SK-N-SH treated with all-trans-retinoic acid at 6 μM for 48 hours (cell line): ENCODE measurements at regions not wholly inside any gene's neighbourhood (a gene's known extent, or its start where the extent isn't known, plus 50 kb on each side); places are given as distances from the start of the nearest gene placed in this dataset.

Source experiments
- ATAC-seq: fragments of 200-7000 bp; cut with Tn5 transposase; 3 replicates; pipeline ENCODE4 v1.9.1; 2020; ENCODE audit warnings: mild to moderate bottlenecking, moderate library complexity
- ARNTL ChIP-seq: fragments of 450-650 bp; formaldehyde crosslinking; IDR thresholded peaks from 2 replicates; pipeline ENCODE4 v1.5.0; 2020; ENCODE audit warnings: low read depth, mild to moderate bottlenecking, moderate library complexity, borderline replicate concordance
- BACH2 ChIP-seq: fragments of 250-450 bp; sonication (Bioruptor Pico); IDR thresholded peaks from 2 replicates; pipeline ENCODE4 v1.9.0; 2021; ENCODE audit warnings: mild to moderate bottlenecking, borderline replicate concordance
- CREB5 ChIP-seq: fragments of 250-450 bp; sonication (Bioruptor Pico); IDR thresholded peaks from 2 replicates; pipeline ENCODE4 v1.5.1; 2020; ENCODE audit warnings: low read depth, mild to moderate bottlenecking, moderate library complexity
- CSDC2 ChIP-seq: fragments of 250-450 bp; sonication (Bioruptor Pico); IDR thresholded peaks from 2 replicates; pipeline ENCODE4 v1.5.0; 2020; ENCODE audit warnings: mild to moderate bottlenecking, moderate library complexity
- CSRNP3 ChIP-seq: fragments of 250-450 bp; sonication (Bioruptor Pico); IDR thresholded peaks from 2 replicates; pipeline ENCODE4 v1.5.1; 2021; ENCODE audit warnings: mild to moderate bottlenecking, moderate library complexity
- ESRRG ChIP-seq: fragments of 250-450 bp; sonication (Bioruptor Pico); IDR thresholded peaks from 2 replicates; pipeline ENCODE4 v1.6.1; 2021; ENCODE audit warnings: mild to moderate bottlenecking
- GLIS3 ChIP-seq: fragments of 250-450 bp; sonication (Bioruptor Pico); IDR thresholded peaks from 2 replicates; pipeline ENCODE4 v1.5.0; 2020; ENCODE audit warnings: mild to moderate bottlenecking, moderate library complexity
- ISL1 ChIP-seq: fragments of 250-450 bp; sonication (Bioruptor Pico); IDR thresholded peaks from 2 replicates; pipeline ENCODE4 v2.1.2; 2022; ENCODE audit warnings: mild to moderate bottlenecking, moderate library complexity
- OSR1 ChIP-seq: fragments of 250-450 bp; sonication (Bioruptor Pico); IDR thresholded peaks from 2 replicates; pipeline ENCODE4 v1.8.0; 2022; ENCODE audit warnings: moderate library complexity, mild to moderate bottlenecking, inconsistent platforms
- POU6F1 ChIP-seq: fragments of 250-450 bp; sonication (Bioruptor Pico); IDR thresholded peaks from 2 replicates; pipeline ENCODE4 v1.8.0; 2021; ENCODE audit warnings: low read depth, mild to moderate bottlenecking, moderate library complexity, borderline replicate concordance
- PPARA ChIP-seq: fragments of 250-450 bp; sonication (Bioruptor Pico); IDR thresholded peaks from 2 replicates; pipeline ENCODE4 v1.5.0; 2020; ENCODE audit warnings: mild to moderate bottlenecking, borderline replicate concordance
- RARB ChIP-seq: fragments of 250-450 bp; sonication (Bioruptor Pico); IDR thresholded peaks from 2 replicates; pipeline ENCODE4 v1.8.0; 2021; ENCODE audit warnings: mild to moderate bottlenecking, moderate library complexity
- SNAI2 ChIP-seq: fragments of 250-450 bp; sonication (Bioruptor Pico); IDR thresholded peaks from 2 replicates; pipeline ENCODE4 v1.5.0; 2020; ENCODE audit warnings: mild to moderate bottlenecking, moderate library complexity
- TCF4 ChIP-seq: fragments of 250-450 bp; sonication (Bioruptor Pico); IDR thresholded peaks from 2 replicates; pipeline ENCODE4 v1.8.0; 2021; ENCODE audit warnings: mild to moderate bottlenecking, moderate library complexity, borderline replicate concordance
- TOX ChIP-seq: fragments of 250-450 bp; sonication (Bioruptor Pico); IDR thresholded peaks from 2 replicates; pipeline ENCODE4 v1.8.0; 2021; ENCODE audit warnings: mild to moderate bottlenecking, moderate library complexity, borderline replicate concordance
- TSHZ2 ChIP-seq: fragments of 250-450 bp; sonication (Bioruptor Pico); IDR thresholded peaks from 2 replicates; pipeline ENCODE4 v1.5.0; 2020; ENCODE audit warnings: mild to moderate bottlenecking, moderate library complexity
- ZC3H10 ChIP-seq: fragments of 250-450 bp; sonication (Bioruptor Pico); IDR thresholded peaks from 2 replicates; pipeline ENCODE4 v1.5.1; 2021; ENCODE audit warnings: mild to moderate bottlenecking, moderate library complexity
- ZFP30 ChIP-seq: fragments of 450-650 bp; formaldehyde crosslinking; IDR thresholded peaks from 2 replicates; pipeline ENCODE4 v1.5.0; 2022; ENCODE audit warnings: mild to moderate bottlenecking, moderate library complexity
- ZNF565 ChIP-seq: fragments of 450-650 bp; formaldehyde crosslinking; conservative IDR thresholded peaks from 2 replicates; pipeline ENCODE4 v1.5.0; 2020; ENCODE audit warnings: low read depth, mild to moderate bottlenecking, moderate library complexity
- ZNF70 ChIP-seq: fragments of 450-650 bp; formaldehyde crosslinking; IDR thresholded peaks from 2 replicates; pipeline ENCODE4 v1.5.0; 2020; ENCODE audit warnings: mild to moderate bottlenecking, moderate library complexity
- ZNF8 ChIP-seq: fragments of 450-650 bp; formaldehyde crosslinking; IDR thresholded peaks from 2 replicates; pipeline ENCODE4 v1.5.0; 2020; ENCODE audit warnings: mild to moderate bottlenecking, moderate library complexity

- no peak for TF ChIP-seq ISL1 (CRISPR knock-in tag)
- no peak for TF ChIP-seq BACH2 (CRISPR knock-in tag)
- TF ChIP-seq POU6F1 (CRISPR knock-in tag) = no peak
- no peak for TF ChIP-seq RARB (CRISPR knock-in tag)
- TF ChIP-seq ESRRG = no peak
- no peak for TF ChIP-seq OSR1 (CRISPR knock-in tag)
- no peak for TF ChIP-seq ARNTL (CRISPR knock-in tag)
- no peak for TF ChIP-seq PPARA (CRISPR knock-in tag)
- no peak for TF ChIP-seq TCF4 (CRISPR knock-in tag)
- no peak for TF ChIP-seq SNAI2 (CRISPR knock-in tag)
- no peak for TF ChIP-seq CSRNP3 (CRISPR knock-in tag)
- TF ChIP-seq TSHZ2 = no peak
- TF ChIP-seq ZNF70 = no peak
- TF ChIP-seq GLIS3 (CRISPR knock-in tag) = no peak
- no peak for TF ChIP-seq ZC3H10 (CRISPR knock-in tag)
- TF ChIP-seq TOX (CRISPR knock-in tag) = no peak
- no peak for TF ChIP-seq ZNF565 (CRISPR knock-in tag)
- no peak for TF ChIP-seq CREB5 (CRISPR knock-in tag)
- no peak for TF ChIP-seq ZFP30 (CRISPR knock-in tag)
- ATAC-seq = no peak
These were observed 495.6 kb downstream of the TMEM114 start for GRCh38 chr16:8094696-8095095.

- no peak for TF ChIP-seq ZNF70
- no peak for TF ChIP-seq GLIS3 (CRISPR knock-in tag)
- no peak for TF ChIP-seq ZNF8
- no peak for TF ChIP-seq PPARA (CRISPR knock-in tag)
- TF ChIP-seq ARNTL (CRISPR knock-in tag) = no peak
- no peak for TF ChIP-seq BACH2 (CRISPR knock-in tag)
- TF ChIP-seq SNAI2 (CRISPR knock-in tag) = no peak
- TF ChIP-seq TOX (CRISPR knock-in tag) = no peak
- TF ChIP-seq TCF4 (CRISPR knock-in tag) = no peak
- TF ChIP-seq TSHZ2 = no peak
- TF ChIP-seq CSDC2 (CRISPR knock-in tag) = no peak
- TF ChIP-seq ZNF565 (CRISPR knock-in tag) = no peak
- no peak for TF ChIP-seq CSRNP3 (CRISPR knock-in tag)
- no peak for TF ChIP-seq ZC3H10 (CRISPR knock-in tag)
- TF ChIP-seq OSR1 (CRISPR knock-in tag) = no peak
- TF ChIP-seq ESRRG = no peak
- ATAC-seq = no peak
These were observed 501.4 kb downstream of the TMEM114 start for GRCh38 chr16:8088820-8089338.
